Hepatocyte (in vitro differentiated cells): ENCODE measurements at regions not wholly inside any gene's neighbourhood (a gene's known extent, or its start where the extent isn't known, plus 50 kb on each side); places are given as distances from the start of the nearest gene placed in this dataset.

ENCODE experiments used
- EZH2phosphoT487 ChIP-seq: fragments of 200-600 bp; sonication (generic); IDR thresholded peaks from one replicate; pipeline ENCODE4 v1.6.1; 2018; ENCODE audit warnings: antibody characterized with exemption, mild to moderate bottlenecking, low read depth, moderate library complexity; ENCODE audit not compliant: unreplicated experiment, severe bottlenecking
- TF ChIP-seq, protein P1 (sequence below): fragments of 200-600 bp; sonication (generic); IDR thresholded peaks from 2 replicates; pipeline ENCODE4 v1.5.1; 2016; ENCODE audit warnings: antibody characterized with exemption, mild to moderate bottlenecking; ENCODE audit not compliant: poor library complexity

DNA sequence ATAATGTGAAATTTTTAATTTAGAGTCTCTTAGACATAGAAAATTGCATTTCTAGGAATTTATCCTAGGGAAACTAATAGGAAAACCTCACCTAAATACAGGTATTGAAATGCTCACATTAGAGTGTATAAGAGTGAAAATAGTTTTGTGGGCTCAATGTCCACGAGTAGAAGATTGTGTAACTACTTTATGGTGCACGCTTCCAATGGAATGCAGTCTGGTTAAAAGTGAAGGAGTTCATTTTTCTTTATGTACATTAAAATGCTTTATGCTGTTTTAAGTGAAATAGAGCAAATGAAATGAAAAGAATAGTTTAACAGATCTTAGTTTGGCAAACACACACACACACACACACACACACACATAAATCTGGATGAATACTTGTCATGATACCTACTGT is 278.2 kb downstream of the USP25 start:
- TF ChIP-seq, protein P1, sequence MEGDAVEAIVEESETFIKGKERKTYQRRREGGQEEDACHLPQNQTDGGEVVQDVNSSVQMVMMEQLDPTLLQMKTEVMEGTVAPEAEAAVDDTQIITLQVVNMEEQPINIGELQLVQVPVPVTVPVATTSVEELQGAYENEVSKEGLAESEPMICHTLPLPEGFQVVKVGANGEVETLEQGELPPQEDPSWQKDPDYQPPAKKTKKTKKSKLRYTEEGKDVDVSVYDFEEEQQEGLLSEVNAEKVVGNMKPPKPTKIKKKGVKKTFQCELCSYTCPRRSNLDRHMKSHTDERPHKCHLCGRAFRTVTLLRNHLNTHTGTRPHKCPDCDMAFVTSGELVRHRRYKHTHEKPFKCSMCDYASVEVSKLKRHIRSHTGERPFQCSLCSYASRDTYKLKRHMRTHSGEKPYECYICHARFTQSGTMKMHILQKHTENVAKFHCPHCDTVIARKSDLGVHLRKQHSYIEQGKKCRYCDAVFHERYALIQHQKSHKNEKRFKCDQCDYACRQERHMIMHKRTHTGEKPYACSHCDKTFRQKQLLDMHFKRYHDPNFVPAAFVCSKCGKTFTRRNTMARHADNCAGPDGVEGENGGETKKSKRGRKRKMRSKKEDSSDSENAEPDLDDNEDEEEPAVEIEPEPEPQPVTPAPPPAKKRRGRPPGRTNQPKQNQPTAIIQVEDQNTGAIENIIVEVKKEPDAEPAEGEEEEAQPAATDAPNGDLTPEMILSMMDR: no peak
- no peak for TF ChIP-seq EZH2phosphoT487
